Activated CD8-positive, alpha-beta memory T cell treated with anti-CD3 and anti-CD28 coated beads, Interleukin-2, amount 10 ng/mL, durations not matched to agents 7 days and 5 days (primary cell): ENCODE measurements at regions not wholly inside any gene's neighbourhood (a gene's known extent, or its start where the extent isn't known, plus 50 kb on each side); places are given as distances from the start of the nearest gene placed in this dataset.
"Not testable (repeated sequence)": the region's sequence is repeated elsewhere in the genome, so short reads cannot be mapped to it uniquely, and the experiment has no call there.

Source experiments
- ATAC-seq: fragments of 150-1000 bp; cut with Tn5 transposase; one replicate; pipeline ENCODE4 v1.10.0; 2021; ENCODE audit warnings: moderate library complexity
- CTCF ChIA-PET: fragments of 350-600 bp; sonication (Branson Sonifier 250); formaldehyde crosslinking; loops from one replicate; lab custom pipeline; 2021; ENCODE audit warnings: antibody characterized with exemption; lab: Charles Lee
- DNase-seq: peaks from one replicate; pipeline ENCODE4 v3.0.0-alpha.2; 2020
- H3K27ac Mint-ChIP-seq: one replicate; pipeline ENCODE4 v1.8.0; 2021; ENCODE audit warnings: mild to moderate bottlenecking, mixed read lengths
- H3K27me3 Mint-ChIP-seq: one replicate; pipeline ENCODE4 v1.8.0; 2021; ENCODE audit warnings: mixed read lengths
- H3K36me3 Mint-ChIP-seq: one replicate; pipeline ENCODE4 v1.8.0; 2021; ENCODE audit warnings: mild to moderate bottlenecking, mixed read lengths
- H3K4me1 Mint-ChIP-seq: one replicate; pipeline ENCODE4 v1.8.0; 2021; ENCODE audit warnings: mixed read lengths
- H3K4me3 Mint-ChIP-seq: one replicate; pipeline ENCODE4 v1.8.0; 2021; ENCODE audit warnings: mild to moderate bottlenecking, moderate library complexity, mixed read lengths
- H3K9me3 Mint-ChIP-seq: one replicate; pipeline ENCODE4 v1.8.0; 2022; ENCODE audit warnings: low read depth, mixed read lengths

GRCh38 chr10:25869609-25870008, 64.4 kb upstream of the MYO3A start:
- Mint-ChIP-seq H3K27me3 (no peaks in the 10 kb centered on the region), H3K4me3 (no peak overlapping the region), H3K27ac (no peak overlapping the region), H3K4me1 (no peaks in the 10 kb centered on the region), H3K36me3 (no peaks in the 10 kb centered on the region), H3K9me3 (no peaks in the 10 kb centered on the region)
- CTCF ChIA-PET = no interaction called here
- ATAC-seq (no peak), DNase-seq (no peak)

- H3K27ac Mint-ChIP-seq, CTCF ChIA-PET, H3K27me3 Mint-ChIP-seq, H3K9me3 Mint-ChIP-seq, H3K4me3 Mint-ChIP-seq, H3K36me3 Mint-ChIP-seq, DNase-seq, H3K4me1 Mint-ChIP-seq, ATAC-seq: not testable (repeated sequence)
Measured at GRCh38 chr10:25874402-25874801, 59.6 kb upstream of the MYO3A start.

GRCh38 chr10:25875556-25876165, 58.4 kb upstream of the MYO3A start:
- Mint-ChIP-seq H3K27me3 (no peaks in the 10 kb centered on the region), H3K27ac (no peak overlapping the region), H3K9me3 (no peaks in the 10 kb centered on the region), H3K4me1 (no peaks in the 10 kb centered on the region), H3K4me3 (no peak overlapping the region), H3K36me3 (no peaks in the 10 kb centered on the region)
- peak; percentile 70 for DNase-seq
- CTCF ChIA-PET = interaction anchor here (0.6 to 1.5 kb wide), 12 partner anchors 9 to 1096 kb away, joined by 3 to 9 read pairs (median 3); no protein-coding TSS in a partner anchor
- peak; percentile 53 for ATAC-seq

GRCh38 chr10:25877296-25877695, 56.7 kb upstream of the MYO3A start:
- H3K4me1 Mint-ChIP-seq = no peaks in the 10 kb centered on the region
- CTCF ChIA-PET = no interaction called here
- DNase-seq (no peak), ATAC-seq (no peak)
- H3K36me3 Mint-ChIP-seq = no peaks in the 10 kb centered on the region
- H3K27me3 Mint-ChIP-seq = no peaks in the 10 kb centered on the region
- H3K27ac Mint-ChIP-seq = no peak overlapping the region
- H3K9me3 Mint-ChIP-seq = no peaks in the 10 kb centered on the region
- H3K4me3 Mint-ChIP-seq = no peak overlapping the region
